GM06990 (cell line): ENCODE measurements at regions not wholly inside any gene's neighbourhood (a gene's known extent, or its start where the extent isn't known, plus 50 kb on each side); places are given as distances from the start of the nearest gene placed in this dataset.

Experiments
- DNase-seq: peaks from one replicate; pipeline ENCODE4 v3.0.0-alpha.2; 2011; ENCODE audit not compliant: insufficient read length; ENCODE audit errors: extremely low read depth
- H3K27me3 ChIP-seq: replicated peaks from 2 replicates; pipeline ENCODE4 v1.6.0; 2011; ENCODE audit warnings: low read length; ENCODE audit not compliant: control insufficient read depth, insufficient read depth
- H3K36me3 ChIP-seq: 2 replicates; pipeline ENCODE4 v1.5.1; 2011; ENCODE audit warnings: low read length; ENCODE audit not compliant: control insufficient read depth, insufficient read depth
- H3K4me3 ChIP-seq: replicated peaks from 2 replicates; pipeline ENCODE4 v1.5.1; 2011; ENCODE audit warnings: low read depth, mild to moderate bottlenecking, control low read depth, low read length
- TF ChIP-seq, protein P1 (sequence below): IDR thresholded peaks from 2 replicates; pipeline ENCODE4 v1.5.1; 2011; ENCODE audit warnings: low read length, control low read depth, mild to moderate bottlenecking, inconsistent platforms; ENCODE audit not compliant: insufficient read depth, poor library complexity, severe bottlenecking

DNA sequence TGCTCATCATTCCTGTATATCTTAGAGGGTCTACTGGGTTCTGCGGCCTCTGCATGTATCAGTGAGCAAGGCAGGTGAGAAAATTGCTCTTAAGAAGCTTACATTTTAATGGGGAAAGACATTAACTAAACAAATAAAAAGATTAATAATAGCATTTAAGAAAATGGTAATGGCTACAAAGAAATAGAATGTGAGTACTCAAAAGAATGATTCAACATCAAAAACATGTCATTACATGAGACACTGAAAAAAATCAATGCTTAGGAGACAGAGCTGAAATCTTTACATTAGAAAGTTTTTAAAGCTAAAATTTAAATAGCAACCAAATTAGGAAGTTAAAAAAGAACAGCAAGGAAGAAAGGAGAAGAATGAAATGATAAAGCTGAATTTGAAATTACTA lies 146.9 kb upstream of the PHACTR1 start:
- no peaks in the 10 kb centered on the region for H3K27me3 ChIP-seq

DNA sequence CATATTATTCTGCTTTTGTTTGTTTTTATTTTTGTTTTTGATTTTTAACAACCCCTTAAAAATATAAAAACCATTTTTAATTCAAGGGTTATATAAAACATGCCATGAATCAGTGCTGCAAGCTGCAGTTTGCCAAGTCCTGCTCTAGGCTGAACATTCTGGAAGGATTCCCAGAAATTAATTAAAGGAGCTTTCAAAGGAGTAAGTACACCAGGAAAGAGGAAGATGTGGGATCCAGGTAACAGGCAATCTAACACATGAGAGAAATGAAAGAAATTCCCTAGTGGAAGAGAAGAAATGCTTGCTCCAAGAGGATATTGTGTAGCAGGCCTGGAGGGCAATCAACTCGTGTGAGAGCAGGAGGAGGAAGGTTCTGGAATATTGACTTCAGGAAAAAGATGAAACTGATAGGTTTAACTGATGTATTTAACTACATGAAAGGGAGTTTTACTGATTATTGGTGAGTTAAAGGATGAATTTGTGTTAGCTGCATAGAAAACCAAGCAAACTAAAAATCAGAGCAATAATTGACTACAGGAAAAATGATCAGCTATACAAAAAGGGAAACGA lies 146.0 kb upstream of the PHACTR1 start:
- no peaks in the 10 kb centered on the region for H3K27me3 ChIP-seq
- no peak overlapping the region for H3K4me3 ChIP-seq
- H3K36me3 ChIP-seq = no peaks in the 10 kb centered on the region
- TF ChIP-seq, protein P1, sequence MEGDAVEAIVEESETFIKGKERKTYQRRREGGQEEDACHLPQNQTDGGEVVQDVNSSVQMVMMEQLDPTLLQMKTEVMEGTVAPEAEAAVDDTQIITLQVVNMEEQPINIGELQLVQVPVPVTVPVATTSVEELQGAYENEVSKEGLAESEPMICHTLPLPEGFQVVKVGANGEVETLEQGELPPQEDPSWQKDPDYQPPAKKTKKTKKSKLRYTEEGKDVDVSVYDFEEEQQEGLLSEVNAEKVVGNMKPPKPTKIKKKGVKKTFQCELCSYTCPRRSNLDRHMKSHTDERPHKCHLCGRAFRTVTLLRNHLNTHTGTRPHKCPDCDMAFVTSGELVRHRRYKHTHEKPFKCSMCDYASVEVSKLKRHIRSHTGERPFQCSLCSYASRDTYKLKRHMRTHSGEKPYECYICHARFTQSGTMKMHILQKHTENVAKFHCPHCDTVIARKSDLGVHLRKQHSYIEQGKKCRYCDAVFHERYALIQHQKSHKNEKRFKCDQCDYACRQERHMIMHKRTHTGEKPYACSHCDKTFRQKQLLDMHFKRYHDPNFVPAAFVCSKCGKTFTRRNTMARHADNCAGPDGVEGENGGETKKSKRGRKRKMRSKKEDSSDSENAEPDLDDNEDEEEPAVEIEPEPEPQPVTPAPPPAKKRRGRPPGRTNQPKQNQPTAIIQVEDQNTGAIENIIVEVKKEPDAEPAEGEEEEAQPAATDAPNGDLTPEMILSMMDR = no peak
- no peak for DNase-seq

More for the DNA sequence above, 146.9 kb upstream of the PHACTR1 start:
- Histone ChIP-seq H3K36me3 (no peaks in the 10 kb centered on the region), H3K4me3 (no peak overlapping the region)
- TF ChIP-seq, protein P1 = no peak
- DNase-seq = no peak

DNA sequence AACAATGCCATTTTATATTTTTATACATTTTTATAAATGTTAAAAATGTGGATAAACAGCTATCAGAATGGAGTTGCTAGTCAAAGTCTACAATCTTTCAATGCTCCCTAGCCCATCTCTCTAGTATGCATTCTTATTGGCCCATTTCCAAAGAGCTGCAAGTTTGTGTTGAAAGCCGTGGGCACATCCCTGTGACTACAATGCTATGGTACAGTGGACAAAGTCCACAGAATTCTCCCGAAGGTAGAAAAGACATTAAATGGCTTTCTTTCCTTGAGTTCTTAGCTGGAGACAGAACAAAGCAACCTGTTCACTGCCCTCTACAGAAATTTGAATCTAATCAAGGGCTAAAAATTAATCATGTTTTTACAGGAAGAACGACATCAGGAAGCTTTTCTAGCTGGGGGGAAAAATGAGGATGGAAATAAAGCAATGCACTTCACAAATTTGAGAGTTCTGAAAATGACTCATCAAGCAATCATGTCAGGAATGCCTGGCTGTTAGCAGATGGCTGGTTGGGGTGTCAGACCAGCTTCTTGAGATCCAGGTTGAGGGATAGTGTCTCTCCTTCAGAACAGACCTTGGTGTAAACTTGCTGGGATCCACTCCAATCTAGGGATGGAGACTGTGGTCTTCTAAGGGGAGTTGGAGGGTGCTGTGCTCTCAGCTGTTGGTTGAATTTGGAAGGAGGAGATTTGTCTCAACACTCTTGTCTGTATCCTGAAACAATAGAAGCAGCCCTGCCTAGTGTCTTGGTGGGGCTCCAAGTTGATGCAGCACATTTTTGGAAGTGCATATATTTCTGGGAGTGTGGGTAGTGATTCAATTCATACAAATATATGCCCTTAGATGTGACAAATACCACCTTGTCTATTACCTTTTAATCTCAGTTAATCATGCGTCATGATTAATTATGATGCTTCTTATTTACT lies 143.4 kb upstream of the PHACTR1 start:
- no peak for DNase-seq
- no peak overlapping the region for H3K4me3 ChIP-seq
- TF ChIP-seq, protein P1 = no peak
- no peaks in the 10 kb centered on the region for H3K36me3 ChIP-seq
- H3K27me3 ChIP-seq = no peaks in the 10 kb centered on the region

DNA sequence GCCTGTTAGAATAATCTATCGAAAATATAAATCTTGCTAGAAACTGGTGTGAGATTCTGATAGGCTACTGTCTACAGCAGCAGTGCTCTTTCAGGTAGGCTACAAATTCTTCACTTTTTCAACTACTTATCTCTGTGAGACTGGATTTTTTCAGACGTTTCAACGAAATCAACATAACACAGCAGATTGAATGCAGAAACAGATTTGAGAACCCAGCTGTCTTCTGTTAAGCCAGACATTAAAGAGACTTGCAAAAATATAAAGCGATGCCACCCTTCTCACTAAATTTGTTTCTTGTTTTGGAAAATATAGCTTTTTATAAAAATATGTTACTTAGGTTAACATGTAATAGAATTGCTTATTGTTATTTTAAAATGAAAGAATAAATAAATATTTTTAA lies 140.6 kb upstream of the PHACTR1 start:
- H3K27me3 ChIP-seq = no peaks in the 10 kb centered on the region
- TF ChIP-seq, protein P1 = no peak
- no peak for DNase-seq

DNA sequence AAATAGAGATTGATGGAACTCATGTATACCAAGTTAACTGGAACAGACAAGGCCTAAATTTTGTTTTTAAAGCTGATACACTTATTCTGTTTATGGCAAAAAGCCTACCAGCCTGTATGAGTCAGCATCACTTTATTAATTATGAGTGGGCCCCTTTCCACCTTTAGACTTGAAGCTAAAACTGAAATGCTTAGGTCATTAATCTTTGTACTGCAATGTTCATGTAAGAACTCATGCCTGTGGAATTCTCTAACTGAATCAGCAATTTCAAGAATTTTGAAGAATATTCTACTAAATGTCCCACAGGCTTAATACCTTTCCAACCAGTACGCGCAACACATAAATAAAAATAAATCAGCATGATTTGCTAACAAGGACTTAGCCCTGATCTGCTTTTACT lies 140.2 kb upstream of the PHACTR1 start:
- DNase-seq = no peak
- no peaks in the 10 kb centered on the region for H3K27me3 ChIP-seq
- no peaks in the 10 kb centered on the region for H3K36me3 ChIP-seq
- TF ChIP-seq, protein P1 = no peak
- H3K4me3 ChIP-seq = no peak overlapping the region

More for the DNA sequence above, 140.6 kb upstream of the PHACTR1 start:
- H3K36me3 ChIP-seq = no peaks in the 10 kb centered on the region
- H3K4me3 ChIP-seq = no peak overlapping the region
